ENCODE measurements at regions not wholly inside any gene's neighbourhood (a gene's known extent, or its start where the extent isn't known, plus 50 kb on each side); places are given as distances from the start of the nearest gene placed in this dataset.

DNA sequence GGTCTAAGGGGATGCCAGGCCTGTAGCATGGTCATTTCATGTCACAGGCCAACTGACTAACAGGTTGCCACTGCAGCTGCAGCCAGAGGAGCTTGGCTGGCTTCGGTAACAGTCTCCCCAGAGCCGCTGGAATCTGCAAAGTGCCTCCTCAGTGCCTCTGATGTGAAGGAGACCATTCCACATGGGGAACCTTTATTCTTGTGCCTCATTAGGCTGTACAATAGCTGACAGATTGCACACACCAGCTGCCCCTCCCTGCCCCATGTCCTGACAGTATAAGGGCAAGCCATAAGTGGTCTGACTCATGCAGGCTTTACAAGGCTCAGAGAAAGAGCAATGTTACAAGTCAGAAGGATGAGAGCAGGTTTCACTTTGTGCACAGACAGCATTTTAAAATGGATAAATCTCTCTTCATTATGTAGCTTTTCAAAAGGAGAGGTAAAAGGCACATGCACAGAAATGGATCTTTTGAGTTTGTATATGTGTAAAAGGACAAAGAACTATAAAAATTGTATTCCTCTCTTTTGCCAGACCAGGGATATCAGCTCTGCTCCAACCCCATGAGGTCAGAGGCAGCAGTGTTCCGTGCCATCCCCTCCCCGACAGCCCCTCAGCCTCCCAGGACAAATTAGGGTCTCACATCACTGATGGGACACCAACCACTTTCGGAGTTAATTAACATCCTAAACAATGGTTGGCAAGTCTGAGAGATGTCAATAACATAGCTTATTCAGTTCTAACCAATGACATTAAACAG, 467.8 kb downstream of the TMEM232 start:
- TF ChIP-seq, protein P1, sequence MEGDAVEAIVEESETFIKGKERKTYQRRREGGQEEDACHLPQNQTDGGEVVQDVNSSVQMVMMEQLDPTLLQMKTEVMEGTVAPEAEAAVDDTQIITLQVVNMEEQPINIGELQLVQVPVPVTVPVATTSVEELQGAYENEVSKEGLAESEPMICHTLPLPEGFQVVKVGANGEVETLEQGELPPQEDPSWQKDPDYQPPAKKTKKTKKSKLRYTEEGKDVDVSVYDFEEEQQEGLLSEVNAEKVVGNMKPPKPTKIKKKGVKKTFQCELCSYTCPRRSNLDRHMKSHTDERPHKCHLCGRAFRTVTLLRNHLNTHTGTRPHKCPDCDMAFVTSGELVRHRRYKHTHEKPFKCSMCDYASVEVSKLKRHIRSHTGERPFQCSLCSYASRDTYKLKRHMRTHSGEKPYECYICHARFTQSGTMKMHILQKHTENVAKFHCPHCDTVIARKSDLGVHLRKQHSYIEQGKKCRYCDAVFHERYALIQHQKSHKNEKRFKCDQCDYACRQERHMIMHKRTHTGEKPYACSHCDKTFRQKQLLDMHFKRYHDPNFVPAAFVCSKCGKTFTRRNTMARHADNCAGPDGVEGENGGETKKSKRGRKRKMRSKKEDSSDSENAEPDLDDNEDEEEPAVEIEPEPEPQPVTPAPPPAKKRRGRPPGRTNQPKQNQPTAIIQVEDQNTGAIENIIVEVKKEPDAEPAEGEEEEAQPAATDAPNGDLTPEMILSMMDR (IDR thresholded peaks at IDR 0.05; ENCODE audit: low read depth, low read length, missing control alignments): no peak
- no peak for DNase-seq (ENCODE audit: low read depth)
- no peak overlapping the region for H3K4me3 ChIP-seq (ENCODE audit: low read depth, low read length)
- in situ Hi-C loops (cut with HindIII; ENCODE audit: low sequenced_read_pairs): no loop called here

DNA sequence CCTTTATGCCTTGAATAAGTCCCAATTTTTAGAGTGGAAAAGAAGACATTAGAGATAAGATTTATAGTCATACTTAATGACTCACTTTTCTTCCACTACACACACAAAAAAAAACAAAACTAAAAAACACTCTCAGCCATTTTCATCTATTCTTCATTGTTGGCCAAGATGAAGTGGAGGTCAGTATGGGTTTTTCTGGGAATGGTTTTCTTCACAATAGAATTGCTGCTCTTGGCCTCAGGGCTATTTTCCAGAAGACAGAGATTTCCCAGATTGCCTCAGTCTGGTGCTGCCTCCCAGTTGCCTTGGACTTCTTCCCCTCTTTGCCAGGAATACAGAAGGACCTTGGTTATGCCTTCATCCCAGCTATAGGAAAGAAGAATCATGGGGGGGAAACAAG, 463.7 kb downstream of the TMEM232 start:
- DNase-seq (ENCODE audit: low read depth): no peak
- TF ChIP-seq, protein P1 (IDR thresholded peaks at IDR 0.05; ENCODE audit: low read depth, low read length, missing control alignments): no peak
- no peak overlapping the region for H3K4me3 ChIP-seq (ENCODE audit: low read depth, low read length)
- in situ Hi-C loops (cut with HindIII; ENCODE audit: low sequenced_read_pairs): no loop called here

DNA sequence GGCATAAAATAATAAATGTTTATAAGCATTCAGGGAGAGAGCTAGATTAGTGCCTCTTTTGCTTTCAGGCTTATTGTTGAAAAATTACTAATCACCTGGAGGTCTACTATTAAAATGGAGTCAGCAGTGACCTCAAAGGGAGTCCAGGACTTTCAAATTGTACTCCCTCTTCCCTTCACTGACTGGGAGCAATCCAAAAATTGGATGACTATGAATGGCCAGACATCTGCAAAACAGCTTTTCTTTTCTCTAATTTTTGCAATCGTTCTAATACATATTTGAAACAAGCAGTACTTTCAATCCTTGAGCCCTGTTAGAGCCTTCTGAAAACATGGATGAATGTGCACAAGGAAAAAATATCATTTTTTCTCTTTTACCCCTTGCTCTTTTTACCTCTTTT, 461.8 kb downstream of the TMEM232 start:
- H3K4me3 ChIP-seq (ENCODE audit: low read depth, low read length): no peak overlapping the region
- in situ Hi-C loops (cut with HindIII; ENCODE audit: low sequenced_read_pairs): no loop called here
- TF ChIP-seq, protein P1 (IDR thresholded peaks at IDR 0.05; ENCODE audit: low read depth, low read length, missing control alignments): no peak
- DNase-seq (ENCODE audit: low read depth): no peak

DNA sequence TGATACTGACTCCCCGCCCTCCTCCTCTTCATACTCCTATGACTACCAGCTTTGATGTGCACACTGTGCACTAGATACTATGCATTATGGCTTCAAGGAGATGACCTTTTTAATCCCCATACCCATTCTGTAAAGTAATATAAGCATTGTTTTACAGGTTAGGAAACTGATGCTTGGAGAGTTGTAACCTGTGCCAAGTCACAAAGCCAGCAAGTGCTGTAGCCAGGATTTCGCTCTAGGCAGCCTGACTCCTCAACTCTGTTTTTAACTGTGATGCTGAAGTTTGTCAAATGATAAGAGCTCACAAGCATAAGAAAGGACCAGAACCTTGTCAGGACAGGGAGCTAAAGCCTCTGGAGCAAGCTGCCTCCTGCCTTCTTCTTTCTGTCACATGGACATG, 461.3 kb downstream of the TMEM232 start:
- in situ Hi-C loops (cut with HindIII; ENCODE audit: low sequenced_read_pairs): no loop called here
- DNase-seq (ENCODE audit: low read depth): no peak
- TF ChIP-seq, protein P1 (IDR thresholded peaks at IDR 0.05; ENCODE audit: low read depth, low read length, missing control alignments): no peak
- no peak overlapping the region for H3K4me3 ChIP-seq (ENCODE audit: low read depth, low read length)

DNA sequence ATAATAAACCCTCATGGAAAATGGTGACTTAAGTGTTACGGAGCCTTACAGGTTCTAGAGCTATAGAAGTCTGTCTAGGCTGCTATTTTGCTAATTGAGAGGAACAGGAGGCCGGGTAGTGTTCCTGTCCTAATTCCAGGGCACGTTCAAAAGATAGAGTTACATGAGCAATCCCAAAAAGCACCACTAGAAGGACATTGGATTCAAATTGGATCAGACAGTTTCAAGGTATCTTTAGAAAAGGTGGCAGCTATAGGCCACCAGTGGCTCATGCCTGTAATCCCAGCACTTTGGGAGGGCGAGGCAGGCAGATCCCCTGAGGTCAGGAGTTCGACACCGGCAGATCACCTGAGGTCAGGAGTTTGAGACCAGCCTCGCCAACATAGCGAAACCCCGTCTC, 458.8 kb downstream of the TMEM232 start:
- DNase-seq (ENCODE audit: low read depth): no peak
- no peak overlapping the region for H3K4me3 ChIP-seq (ENCODE audit: low read depth, low read length)
- TF ChIP-seq, protein P1 (IDR thresholded peaks at IDR 0.05; ENCODE audit: low read depth, low read length, missing control alignments): no peak
- in situ Hi-C loops (cut with HindIII; ENCODE audit: low sequenced_read_pairs): no loop called here

DNA sequence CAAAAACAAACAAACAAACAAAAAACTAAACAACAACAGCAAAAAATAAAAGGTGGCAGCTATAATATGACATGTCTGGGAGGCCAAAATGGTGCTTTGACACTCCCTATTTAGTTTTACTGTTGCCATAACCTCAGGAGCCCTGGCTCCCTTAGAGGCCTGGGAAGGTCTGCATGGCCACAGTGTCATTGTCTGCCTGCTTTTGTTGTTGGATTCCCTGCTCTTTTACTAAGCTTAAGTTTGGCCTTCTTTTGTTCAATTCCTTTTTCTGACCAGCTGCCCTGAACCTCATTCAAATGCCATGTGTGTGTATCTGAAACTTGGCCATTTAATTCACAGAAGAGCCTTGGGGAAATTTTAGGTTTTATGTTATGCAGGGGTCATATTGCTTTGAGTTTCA, 458.2 kb downstream of the TMEM232 start:
- TF ChIP-seq, protein P1 (IDR thresholded peaks at IDR 0.05; ENCODE audit: low read depth, low read length, missing control alignments): no peak
- no peak for DNase-seq (ENCODE audit: low read depth)
- in situ Hi-C loops (cut with HindIII; ENCODE audit: low sequenced_read_pairs): no loop called here

More for the DNA sequence above, 458.2 kb downstream of the TMEM232 start:
- no peak overlapping the region for H3K4me3 ChIP-seq (ENCODE audit: low read depth, low read length)

All from astrocyte of the cerebellum (primary cell).